ENCODE measurements at regions not wholly inside any gene's neighbourhood (a gene's known extent, or its start where the extent isn't known, plus 50 kb on each side); places are given as distances from the start of the nearest gene placed in this dataset.

- H3K4me1 ChIP-seq: no peaks in the 10 kb centered on the region
- no peaks in the 10 kb centered on the region for H3K9me3 ChIP-seq
- no peaks in the 10 kb centered on the region for H3K36me3 ChIP-seq
- no peak for DNase-seq (ENCODE audit: low spot score in 2 of 2)
- TF ChIP-seq CTCF (IDR thresholded peaks at IDR 0.05): no peak
- H3K27me3 ChIP-seq: no peaks in the 10 kb centered on the region
- intact Hi-C loops (cut with DNase I): no loop called here
- no peak overlapping the region for H3K4me3 ChIP-seq
- no peak overlapping the region for H3K27ac ChIP-seq
Measured at GRCh38 chr7:33790746-33791145, 114.6 kb upstream of the BMPER start.

- no peak for DNase-seq (ENCODE audit: low spot score in 2 of 2)
- no peaks in the 10 kb centered on the region for H3K36me3 ChIP-seq
- H3K4me3 ChIP-seq: no peak overlapping the region
- no peak for TF ChIP-seq CTCF (IDR thresholded peaks at IDR 0.05)
- H3K27me3 ChIP-seq: no peaks in the 10 kb centered on the region
- intact Hi-C loops (cut with DNase I): no loop called here
- no peak overlapping the region for H3K27ac ChIP-seq
- H3K4me1 ChIP-seq: no peaks in the 10 kb centered on the region
- no peaks in the 10 kb centered on the region for H3K9me3 ChIP-seq
Measured at GRCh38 chr7:33792041-33792440, 113.3 kb upstream of the BMPER start.

- Histone ChIP-seq H3K36me3 (no peaks in the 10 kb centered on the region), H3K4me3 (no peak overlapping the region)
- intact Hi-C loops (cut with DNase I): no loop called here
Measured at GRCh38 chr7:33792547-33793105, 112.7 kb upstream of the BMPER start.

DNA sequence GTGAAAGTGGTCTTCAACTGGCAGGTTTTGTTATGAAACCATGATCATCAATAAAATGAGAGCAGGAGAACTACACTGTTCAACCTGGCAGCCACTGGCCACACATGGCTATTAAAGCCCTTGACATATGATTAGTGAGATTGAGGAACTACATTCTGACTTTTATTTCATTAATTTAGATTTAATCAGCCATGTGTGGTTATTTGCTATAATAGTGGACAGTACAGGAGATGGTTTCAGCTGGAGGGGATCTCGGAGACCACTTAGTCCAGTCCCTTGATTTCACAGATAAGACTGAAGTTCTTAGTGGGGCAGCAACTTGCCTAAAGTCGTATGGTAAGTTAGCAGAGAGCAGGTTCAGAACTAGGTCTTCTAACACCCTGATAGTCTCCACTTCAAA lies 111.7 kb upstream of the BMPER start:
- H3K4me3 ChIP-seq: no peak overlapping the region

More at GRCh38 chr7:33792547-33793105, 112.7 kb upstream of the BMPER start:
- no peaks in the 10 kb centered on the region for H3K27me3 ChIP-seq
- H3K4me1 ChIP-seq: no peaks in the 10 kb centered on the region
- no peak for DNase-seq (ENCODE audit: low spot score in 2 of 2)
- H3K27ac ChIP-seq: no peak overlapping the region
- TF ChIP-seq CTCF (IDR thresholded peaks at IDR 0.05): no peak
- no peaks in the 10 kb centered on the region for H3K9me3 ChIP-seq

GRCh38 chr7:33794419-33794818 lies 110.9 kb upstream of the BMPER start:
- Histone ChIP-seq H3K9me3 (no peaks in the 10 kb centered on the region), H3K27me3 (no peaks in the 10 kb centered on the region), H3K4me1 (no peaks in the 10 kb centered on the region), H3K27ac (no peak overlapping the region), H3K4me3 (no peak overlapping the region), H3K36me3 (no peaks in the 10 kb centered on the region)
- intact Hi-C loops (cut with DNase I): no loop called here
- no peak for DNase-seq (ENCODE audit: low spot score in 2 of 2)
- no peak for TF ChIP-seq CTCF (IDR thresholded peaks at IDR 0.05)

More for the DNA sequence above, 111.7 kb upstream of the BMPER start:
- no peak for TF ChIP-seq CTCF (IDR thresholded peaks at IDR 0.05)
- no peak for DNase-seq (ENCODE audit: low spot score in 2 of 2)
- intact Hi-C loops (cut with DNase I): no loop called here
- Histone ChIP-seq H3K9me3 (no peaks in the 10 kb centered on the region), H3K27me3 (no peaks in the 10 kb centered on the region), H3K36me3 (no peaks in the 10 kb centered on the region), H3K4me1 (no peaks in the 10 kb centered on the region), H3K27ac (no peak overlapping the region)

DNA sequence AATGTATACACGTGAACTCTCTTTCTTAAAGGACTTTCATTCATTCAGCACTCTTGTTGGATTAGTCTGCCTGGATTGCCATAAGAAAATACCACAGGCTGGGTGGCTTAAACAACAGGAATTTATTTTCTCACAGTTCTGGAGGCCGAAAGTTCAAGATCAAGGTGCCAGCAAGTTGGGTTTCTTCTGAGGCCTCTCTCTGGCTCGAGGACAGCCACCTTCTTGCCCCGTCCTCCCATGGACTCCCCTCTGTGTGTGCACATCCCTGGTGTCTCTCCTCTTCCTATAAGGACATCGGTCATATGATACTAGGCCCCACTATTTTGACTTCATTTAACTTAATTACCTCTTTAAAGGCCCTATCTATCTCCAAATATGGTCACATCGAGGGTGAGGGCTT lies 110.4 kb upstream of the BMPER start:
- Histone ChIP-seq H3K9me3 (no peaks in the 10 kb centered on the region), H3K27ac (no peak overlapping the region), H3K4me3 (no peak overlapping the region), H3K36me3 (no peaks in the 10 kb centered on the region), H3K4me1 (no peaks in the 10 kb centered on the region), H3K27me3 (no peaks in the 10 kb centered on the region)
- intact Hi-C loops (cut with DNase I): no loop called here
- no peak for TF ChIP-seq CTCF (IDR thresholded peaks at IDR 0.05)
- no peak for DNase-seq (ENCODE audit: low spot score in 2 of 2)
